ENCODE measurements at regions not wholly inside any gene's neighbourhood (a gene's known extent, or its start where the extent isn't known, plus 50 kb on each side); places are given as distances from the start of the nearest gene placed in this dataset.

DNA sequence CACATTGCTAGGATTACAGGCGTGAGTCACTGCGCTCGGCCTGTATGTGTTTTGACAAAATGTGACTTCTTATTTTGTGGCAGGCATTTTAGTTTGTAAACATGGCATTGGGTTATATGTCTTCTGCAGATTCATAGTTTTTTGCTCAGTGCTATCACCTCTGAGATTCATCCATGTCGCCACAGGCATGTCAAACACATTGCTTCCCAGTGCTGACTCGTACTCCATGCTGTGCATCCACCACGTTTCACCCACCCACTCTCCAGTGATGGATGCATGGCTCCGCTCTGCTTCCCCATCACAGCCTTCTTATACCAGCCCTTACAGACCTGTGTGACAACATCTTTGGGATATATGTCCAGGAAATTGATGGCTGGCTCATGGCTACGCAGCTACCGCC lies 158.8 kb downstream of the GAS1 start:
- no peak for DNase-seq
- no peaks in the 10 kb centered on the region for H3K9me2 ChIP-seq (ENCODE audit: insufficient read depth)
- TF ChIP-seq, protein P1, sequence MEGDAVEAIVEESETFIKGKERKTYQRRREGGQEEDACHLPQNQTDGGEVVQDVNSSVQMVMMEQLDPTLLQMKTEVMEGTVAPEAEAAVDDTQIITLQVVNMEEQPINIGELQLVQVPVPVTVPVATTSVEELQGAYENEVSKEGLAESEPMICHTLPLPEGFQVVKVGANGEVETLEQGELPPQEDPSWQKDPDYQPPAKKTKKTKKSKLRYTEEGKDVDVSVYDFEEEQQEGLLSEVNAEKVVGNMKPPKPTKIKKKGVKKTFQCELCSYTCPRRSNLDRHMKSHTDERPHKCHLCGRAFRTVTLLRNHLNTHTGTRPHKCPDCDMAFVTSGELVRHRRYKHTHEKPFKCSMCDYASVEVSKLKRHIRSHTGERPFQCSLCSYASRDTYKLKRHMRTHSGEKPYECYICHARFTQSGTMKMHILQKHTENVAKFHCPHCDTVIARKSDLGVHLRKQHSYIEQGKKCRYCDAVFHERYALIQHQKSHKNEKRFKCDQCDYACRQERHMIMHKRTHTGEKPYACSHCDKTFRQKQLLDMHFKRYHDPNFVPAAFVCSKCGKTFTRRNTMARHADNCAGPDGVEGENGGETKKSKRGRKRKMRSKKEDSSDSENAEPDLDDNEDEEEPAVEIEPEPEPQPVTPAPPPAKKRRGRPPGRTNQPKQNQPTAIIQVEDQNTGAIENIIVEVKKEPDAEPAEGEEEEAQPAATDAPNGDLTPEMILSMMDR (conservative IDR thresholded peaks at IDR 0.05) = no peak
- no peak for TF ChIP-seq EZH2 (IDR thresholded peaks at IDR 0.05; ENCODE audit: low read depth)
- H3K27ac ChIP-seq = no peak overlapping the region
- BruUV-seq (replicated peaks) = no TSS peak
- H3K4me3 ChIP-seq = no peak overlapping the region
- ChIA-PET CTCF (no interaction called here), POLR2A (ENCODE audit: unreplicated experiment) (no interaction called here)
- H3K4me2 ChIP-seq = no peak overlapping the region
- H3K79me2 ChIP-seq (ENCODE audit: low read depth) = no peaks in the 10 kb centered on the region
- no peaks in the 10 kb centered on the region for H3K9me3 ChIP-seq (ENCODE audit: insufficient read depth, low read depth)
- H2AFZ ChIP-seq = no peak overlapping the region
- peaks cover 12% of the 10 kb centered on the region for H3K4me1 ChIP-seq (replicated peaks; ENCODE audit: insufficient read depth)
- no peaks in the 10 kb centered on the region for H3K36me3 ChIP-seq (ENCODE audit: low read depth)
- peaks cover 10% of the 10 kb centered on the region; the same call in 1 of the 2 replicates for H3F3A ChIP-seq (ENCODE audit: insufficient read depth, low read depth)
- no peaks in the 10 kb centered on the region for H3K27me3 ChIP-seq (ENCODE audit: insufficient read depth, low read depth)
- intact Hi-C loops (cut with micrococcal nuclease; ENCODE audit: unreplicated experiment) = no loop called here
- H4K20me1 ChIP-seq (ENCODE audit: insufficient read depth) = no peaks in the 10 kb centered on the region

DNA sequence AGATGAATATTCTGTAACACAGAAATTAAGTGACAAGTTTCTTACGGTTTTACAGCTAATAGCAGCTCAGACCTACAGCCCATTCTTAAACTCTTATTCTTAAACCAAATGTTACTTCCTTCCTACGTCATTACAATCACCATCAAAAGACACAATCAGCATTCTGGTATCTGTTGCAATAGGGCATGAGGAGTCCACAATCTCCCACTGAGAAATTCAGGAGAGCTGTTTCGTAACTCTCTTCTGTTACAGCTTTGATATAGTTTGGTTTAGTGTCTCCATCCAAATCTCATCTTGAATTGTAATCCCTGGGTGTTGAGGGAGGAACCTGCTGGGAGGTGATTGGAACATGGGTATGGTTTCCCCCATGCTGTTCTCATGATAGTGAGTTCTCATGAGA lies 163.4 kb downstream of the GAS1 start:
- no peak overlapping the region for H3K4me3 ChIP-seq
- no peaks in the 10 kb centered on the region for H3K4me1 ChIP-seq (replicated peaks; ENCODE audit: insufficient read depth)
- H3K9me3 ChIP-seq (ENCODE audit: insufficient read depth, low read depth) = no peaks in the 10 kb centered on the region
- no peaks in the 10 kb centered on the region for H3F3A ChIP-seq (ENCODE audit: insufficient read depth, low read depth)
- H3K79me2 ChIP-seq (ENCODE audit: low read depth) = no peaks in the 10 kb centered on the region
- no peaks in the 10 kb centered on the region for H3K27me3 ChIP-seq (ENCODE audit: insufficient read depth, low read depth)
- CTCF ChIA-PET = no interaction called here
- H4K20me1 ChIP-seq (ENCODE audit: insufficient read depth) = no peaks in the 10 kb centered on the region
- H2AFZ ChIP-seq = no peak overlapping the region
- TF ChIP-seq EZH2 (IDR thresholded peaks at IDR 0.05; ENCODE audit: low read depth) = no peak
- TF ChIP-seq, protein P1 (conservative IDR thresholded peaks at IDR 0.05) = no peak
- POLR2A ChIA-PET (ENCODE audit: unreplicated experiment) = no interaction called here
- intact Hi-C loops (cut with micrococcal nuclease; ENCODE audit: unreplicated experiment) = no loop called here
- H3K36me3 ChIP-seq (ENCODE audit: low read depth) = no peaks in the 10 kb centered on the region
- DNase-seq = no peak
- no peaks in the 10 kb centered on the region for H3K9me2 ChIP-seq (ENCODE audit: insufficient read depth)
- BruUV-seq (replicated peaks) = no TSS peak
- no peak overlapping the region for H3K4me2 ChIP-seq
- no peak overlapping the region for H3K27ac ChIP-seq

DNA sequence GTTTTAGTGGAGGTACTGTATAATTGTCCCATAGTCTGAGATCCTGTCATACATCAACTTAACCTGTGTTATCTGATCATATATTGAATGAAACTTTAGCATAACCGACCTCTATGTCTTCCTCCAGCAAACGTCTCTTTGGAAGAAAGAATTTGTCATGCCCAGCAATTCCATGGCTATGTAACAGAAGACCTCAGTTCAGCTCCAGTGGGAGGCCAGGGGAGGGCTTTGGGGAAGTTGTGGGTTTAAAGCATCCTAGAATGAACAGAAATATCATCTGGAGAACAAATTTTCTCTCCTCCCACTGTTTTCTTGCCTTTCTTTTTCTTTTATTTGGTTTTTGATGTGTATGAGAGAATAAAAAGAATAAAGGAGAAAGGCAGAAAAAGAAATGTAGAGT lies 164.5 kb downstream of the GAS1 start:
- intact Hi-C loops (cut with micrococcal nuclease; ENCODE audit: unreplicated experiment) = no loop called here
- no TSS peak for BruUV-seq (replicated peaks)

More for the DNA sequence above, 164.5 kb downstream of the GAS1 start:
- H3F3A ChIP-seq (ENCODE audit: insufficient read depth, low read depth) = no peaks in the 10 kb centered on the region
- no peak for DNase-seq
- H3K4me2 ChIP-seq = no peak overlapping the region
- no peaks in the 10 kb centered on the region for H4K20me1 ChIP-seq (ENCODE audit: insufficient read depth)
- no peak overlapping the region for H2AFZ ChIP-seq
- H3K9me2 ChIP-seq (ENCODE audit: insufficient read depth) = no peaks in the 10 kb centered on the region
- no peak overlapping the region for H3K4me3 ChIP-seq
- no peaks in the 10 kb centered on the region for H3K9me3 ChIP-seq (ENCODE audit: insufficient read depth, low read depth)
- no peak overlapping the region for H3K27ac ChIP-seq
- H3K79me2 ChIP-seq (ENCODE audit: low read depth) = no peaks in the 10 kb centered on the region
- H3K27me3 ChIP-seq (ENCODE audit: insufficient read depth, low read depth) = no peaks in the 10 kb centered on the region
- no peak for TF ChIP-seq EZH2 (IDR thresholded peaks at IDR 0.05; ENCODE audit: low read depth)
- TF ChIP-seq, protein P1 (conservative IDR thresholded peaks at IDR 0.05) = no peak
- H3K36me3 ChIP-seq (ENCODE audit: low read depth) = no peaks in the 10 kb centered on the region
- ChIA-PET POLR2A (ENCODE audit: unreplicated experiment) (no interaction called here), CTCF (no interaction called here)
- H3K4me1 ChIP-seq (replicated peaks; ENCODE audit: insufficient read depth) = no peaks in the 10 kb centered on the region

All from PC-9 (cell line).